HG03196 (cell line): ENCODE measurements at regions not wholly inside any gene's neighbourhood (a gene's known extent, or its start where the extent isn't known, plus 50 kb on each side); places are given as distances from the start of the nearest gene placed in this dataset.

ENCODE experiments used
- ATAC-seq: cut with Tn5 transposase; IDR thresholded peaks from one replicate; pipeline ENCODE4 v1.9.1; 2021; ENCODE audit not compliant: unreplicated experiment

DNA sequence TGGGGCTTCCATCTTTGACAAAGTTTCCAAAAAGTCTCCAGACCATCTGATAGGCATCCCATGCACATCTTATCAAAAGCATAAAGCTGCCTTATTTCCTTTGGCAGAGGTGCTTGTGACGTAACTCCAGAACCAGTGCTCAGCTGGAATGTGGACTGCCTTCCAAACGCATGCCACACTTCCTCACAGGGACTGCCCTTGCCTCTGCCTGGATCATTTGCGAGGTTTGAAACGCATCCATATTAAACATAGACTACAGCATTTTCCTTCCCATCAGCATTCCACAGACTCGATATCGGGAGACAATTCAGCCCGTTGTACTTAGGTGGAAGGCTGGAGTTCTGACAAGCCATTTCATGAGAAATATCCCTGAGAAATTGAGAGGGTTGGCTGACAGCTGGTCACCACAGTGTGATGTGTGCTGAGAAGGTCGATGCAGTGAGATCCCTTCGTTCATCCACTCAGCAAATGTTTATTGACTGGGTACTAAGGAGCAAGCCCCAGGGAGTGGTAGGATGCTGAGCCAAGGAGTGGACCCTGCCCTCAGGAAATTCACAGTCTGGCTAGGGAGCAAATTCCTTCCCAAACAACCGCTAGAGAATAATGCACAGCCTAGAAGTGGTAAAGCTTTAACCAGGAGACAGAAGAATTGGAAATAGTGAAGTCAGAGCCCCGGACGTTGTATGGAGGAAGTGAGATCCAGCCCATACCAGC is 376.0 kb downstream of the BCOR start:
- no peak for ATAC-seq

DNA sequence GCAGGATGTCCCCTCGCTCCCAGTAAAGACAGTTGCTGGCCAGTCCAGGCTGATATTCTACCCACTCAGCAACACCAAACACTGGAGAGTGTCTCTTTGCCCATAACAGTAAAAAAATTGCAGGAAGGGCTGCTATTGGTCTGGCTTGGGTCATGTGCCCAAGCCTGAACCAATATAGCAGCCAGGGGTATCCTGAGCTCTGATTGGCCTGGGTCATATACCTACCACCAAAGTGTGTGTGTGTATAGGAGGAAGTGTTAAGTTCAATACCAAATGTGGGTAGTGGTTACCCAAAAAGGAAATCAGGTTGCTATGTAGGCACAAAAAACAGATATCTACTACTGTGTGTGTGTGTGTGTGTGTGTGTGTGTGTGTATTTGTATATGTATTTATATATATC is 373.2 kb downstream of the BCOR start:
- ATAC-seq: no peak

DNA sequence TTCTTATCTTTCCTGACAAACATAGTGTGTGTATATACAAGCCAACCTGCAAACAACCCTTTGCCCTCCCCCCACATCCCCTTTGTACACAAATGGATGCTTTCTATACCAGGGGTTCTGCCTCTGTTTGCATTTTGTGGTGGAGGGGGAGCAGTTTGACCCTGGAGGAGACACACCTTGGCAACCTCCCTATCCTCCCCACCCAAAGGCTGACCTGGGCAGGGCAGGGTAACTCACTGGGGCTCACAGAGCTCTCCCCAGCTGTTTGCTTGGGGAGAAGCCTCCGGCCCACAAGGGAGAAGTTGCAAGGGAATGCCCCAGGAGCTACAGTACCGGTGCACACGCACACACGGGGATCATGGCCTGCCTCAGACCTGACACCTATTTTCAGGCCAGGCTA is 372.6 kb downstream of the BCOR start:
- ATAC-seq: no peak

DNA sequence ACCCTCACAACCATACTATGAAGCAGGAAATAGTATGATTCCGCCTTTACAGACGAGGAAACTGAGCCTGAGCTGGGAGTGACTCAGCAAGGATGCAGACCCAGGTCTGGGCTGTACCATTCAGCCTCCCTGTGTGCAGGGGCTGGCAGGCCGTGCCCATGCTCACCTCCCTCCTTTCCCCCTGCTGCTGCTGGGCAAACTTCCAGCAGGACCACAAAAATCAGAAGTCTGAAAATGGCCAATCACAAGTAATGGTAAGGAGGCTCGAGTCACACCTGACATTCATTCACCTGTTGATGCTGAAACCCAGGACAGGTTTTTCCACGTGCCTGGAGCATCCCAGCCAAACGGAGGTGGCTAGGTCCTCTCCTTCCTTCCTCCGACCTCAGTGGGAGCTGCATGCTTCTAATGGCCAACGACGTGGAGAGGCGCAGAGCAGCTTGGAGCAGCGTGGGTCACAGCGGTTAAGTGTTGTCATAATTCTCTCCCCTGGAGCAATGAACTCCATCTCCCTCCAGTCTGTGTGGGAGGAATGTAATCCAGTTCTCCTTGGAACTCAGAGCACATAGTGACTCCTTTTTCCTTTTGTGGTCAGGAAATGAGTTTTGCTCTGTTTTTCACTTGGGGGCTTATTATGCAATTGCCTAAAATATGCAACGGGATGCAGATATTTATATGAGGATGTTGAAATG is 371.7 kb downstream of the BCOR start:
- ATAC-seq: no peak

DNA sequence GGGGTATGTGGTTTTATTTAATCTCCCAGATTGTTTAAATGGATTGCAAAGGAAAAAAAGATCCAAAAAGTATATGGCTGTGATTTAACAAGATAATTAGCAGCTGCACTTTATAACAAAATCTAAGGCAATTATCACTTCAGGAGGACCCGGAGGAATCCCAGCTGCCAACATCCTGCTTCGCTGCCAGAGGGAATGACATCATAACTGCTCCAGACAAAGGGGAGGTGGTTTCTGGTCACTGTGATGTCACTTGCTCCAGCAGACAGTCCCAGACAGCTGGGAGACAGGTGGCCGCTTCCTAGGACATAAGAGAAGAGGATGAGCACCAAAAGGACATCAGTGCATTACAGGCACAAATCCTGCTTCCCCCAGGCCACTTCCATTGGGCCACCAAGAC is 371.0 kb downstream of the BCOR start:
- ATAC-seq: no peak

DNA sequence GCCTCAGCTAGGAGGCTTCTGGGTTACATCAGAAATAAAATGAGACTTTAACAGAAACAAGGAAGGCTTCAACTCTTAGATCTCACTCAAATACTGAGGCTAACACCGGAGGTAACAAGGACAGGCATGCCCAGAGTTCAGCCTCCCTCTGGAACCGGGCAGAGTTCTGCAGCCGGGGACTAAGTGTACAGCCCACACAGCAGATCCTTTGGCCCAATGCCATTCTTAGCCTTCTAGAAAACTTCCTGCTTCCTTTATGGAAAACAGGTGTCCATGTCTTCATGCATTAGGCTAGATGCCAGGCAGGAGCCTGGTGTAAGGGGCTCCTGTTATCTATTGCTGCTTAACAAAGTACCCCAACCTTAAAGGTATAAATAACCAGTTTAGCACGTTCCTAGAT is 369.7 kb downstream of the BCOR start:
- ATAC-seq: no peak

DNA sequence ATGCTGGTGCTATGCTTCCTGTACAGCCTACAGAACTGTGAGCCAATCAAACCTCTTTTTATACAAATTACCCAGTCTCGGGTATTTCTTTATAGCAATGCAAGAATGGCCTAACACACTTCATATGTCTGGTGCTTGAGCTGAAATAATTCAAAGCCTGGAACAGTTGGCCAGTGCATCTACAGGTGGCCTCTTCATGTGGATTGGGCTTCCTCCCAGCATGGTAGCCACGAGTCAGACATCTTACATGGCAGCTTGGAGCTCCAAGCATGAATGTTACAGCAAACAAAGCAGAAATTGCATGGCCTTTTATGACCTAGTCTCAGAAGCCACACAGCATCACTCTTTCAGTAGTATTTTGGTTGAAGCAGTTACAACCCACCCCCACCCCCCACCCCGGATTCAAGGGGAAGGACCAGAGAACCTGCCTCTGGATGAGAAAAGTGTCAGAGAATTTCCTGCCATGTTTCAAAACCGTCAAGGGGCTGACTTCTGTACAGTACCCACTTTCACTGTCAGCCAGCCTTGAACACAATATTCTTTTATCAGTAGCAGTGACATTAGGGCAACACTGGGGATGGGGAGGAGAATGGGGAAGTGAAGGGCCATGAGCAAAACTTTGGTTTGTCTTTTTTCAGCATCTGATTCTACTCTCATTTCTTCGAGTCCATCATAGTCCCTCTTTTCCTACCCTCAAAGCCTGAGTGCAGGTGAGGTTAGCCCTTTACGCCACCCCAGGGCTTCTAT is 368.7 kb downstream of the BCOR start:
- ATAC-seq: no peak

DNA sequence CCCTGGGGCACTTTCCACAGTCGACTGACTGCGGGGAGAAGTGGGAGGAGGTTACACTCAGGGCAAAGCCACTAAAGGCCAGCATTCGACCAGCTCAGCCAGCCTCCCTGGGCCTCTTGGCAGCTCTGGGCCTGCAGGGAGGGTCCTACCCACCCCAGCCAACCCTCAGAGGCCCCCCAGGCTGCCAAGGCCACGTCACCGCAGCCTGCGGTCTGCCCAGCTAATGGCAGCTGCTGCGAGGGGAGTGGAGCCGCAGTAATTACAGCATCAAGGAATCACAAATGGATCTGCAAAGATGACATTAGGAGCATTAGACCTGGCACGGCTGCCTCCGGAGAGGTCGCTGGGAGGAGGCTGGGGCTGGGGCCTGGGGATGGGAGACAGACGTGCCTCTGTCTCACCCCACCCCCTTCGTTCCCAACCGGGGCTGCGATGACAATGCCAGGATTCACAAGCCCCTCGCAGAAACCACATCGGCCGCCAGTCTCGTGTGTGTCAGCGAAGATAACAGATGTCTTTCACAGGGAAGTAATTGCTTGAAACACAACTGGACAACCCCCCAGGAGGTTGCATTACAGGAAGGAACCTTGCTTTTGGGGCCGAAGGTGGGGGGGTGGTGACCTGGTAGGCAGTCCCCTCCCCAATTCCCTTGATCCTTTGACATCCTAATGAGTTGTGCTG is 367.6 kb downstream of the BCOR start:
- no peak for ATAC-seq

DNA sequence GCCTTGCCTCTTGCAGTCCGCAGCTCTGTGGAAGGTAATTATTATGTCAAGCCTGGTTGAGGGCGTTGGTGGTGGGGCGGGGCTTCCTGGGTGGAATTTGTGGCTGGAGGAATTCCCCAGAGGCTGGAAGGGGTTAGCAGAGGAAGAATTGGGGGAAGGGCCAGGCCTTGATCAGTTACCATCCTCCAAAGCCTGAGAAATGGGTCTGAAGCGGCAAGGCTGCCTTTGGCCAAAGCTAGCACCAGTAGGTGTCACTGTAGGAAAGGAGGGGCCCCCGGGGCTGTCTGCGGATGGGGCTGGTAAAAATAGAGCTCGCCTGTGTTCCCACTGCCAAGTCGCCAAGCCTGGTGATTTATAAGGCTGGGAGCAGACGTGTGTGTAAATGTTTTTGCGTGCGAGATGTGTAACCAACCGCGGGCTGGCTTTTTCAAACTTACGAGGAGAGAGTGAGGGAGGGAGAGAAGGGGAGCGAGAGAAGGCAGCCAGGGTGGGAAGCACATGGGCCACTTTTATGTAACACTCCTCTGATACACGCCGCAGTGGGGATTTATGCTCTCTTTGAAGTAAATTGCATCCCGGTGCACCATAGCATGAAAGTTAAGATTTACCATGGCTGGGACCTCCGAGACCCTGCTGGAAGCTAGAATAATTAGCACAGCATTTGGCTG is 367.0 kb downstream of the BCOR start:
- ATAC-seq: no peak

DNA sequence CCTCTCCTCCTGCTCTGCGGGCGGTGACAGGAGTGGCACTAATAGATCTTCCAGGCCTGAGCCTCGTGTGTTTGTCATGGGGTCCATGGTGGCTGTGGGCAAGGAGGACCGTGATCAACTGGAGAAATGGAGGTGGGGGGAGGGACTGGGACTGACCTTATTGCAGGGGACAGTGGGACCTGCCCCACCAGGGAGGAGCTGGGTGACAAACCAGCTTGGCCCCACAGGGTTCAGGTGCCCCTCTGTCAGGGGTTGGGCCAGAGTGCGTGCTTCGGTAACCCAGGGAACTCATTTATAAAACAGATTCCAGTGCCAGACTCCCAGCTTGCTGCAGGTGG is 366.5 kb downstream of the BCOR start:
- no peak for ATAC-seq

DNA sequence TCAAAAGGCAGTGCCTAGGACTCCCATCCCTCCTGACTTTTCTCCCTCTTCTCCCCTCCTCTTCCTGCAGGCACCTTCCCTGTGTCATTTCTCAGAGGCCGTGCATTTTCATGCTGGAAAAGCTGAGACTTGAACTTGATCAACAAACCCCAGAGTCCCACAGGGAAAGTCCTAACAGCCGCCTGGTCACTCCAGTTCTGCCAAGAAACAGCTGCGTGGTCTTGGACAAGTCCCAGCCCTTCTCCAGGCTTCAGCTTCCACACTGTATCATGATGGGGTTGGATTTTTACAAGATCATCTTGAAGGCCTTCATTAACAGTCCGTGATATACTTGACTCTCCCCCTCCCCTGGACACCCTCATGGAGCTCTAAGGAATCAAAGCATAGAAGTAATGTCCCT is 366.0 kb downstream of the BCOR start:
- no peak for ATAC-seq

DNA sequence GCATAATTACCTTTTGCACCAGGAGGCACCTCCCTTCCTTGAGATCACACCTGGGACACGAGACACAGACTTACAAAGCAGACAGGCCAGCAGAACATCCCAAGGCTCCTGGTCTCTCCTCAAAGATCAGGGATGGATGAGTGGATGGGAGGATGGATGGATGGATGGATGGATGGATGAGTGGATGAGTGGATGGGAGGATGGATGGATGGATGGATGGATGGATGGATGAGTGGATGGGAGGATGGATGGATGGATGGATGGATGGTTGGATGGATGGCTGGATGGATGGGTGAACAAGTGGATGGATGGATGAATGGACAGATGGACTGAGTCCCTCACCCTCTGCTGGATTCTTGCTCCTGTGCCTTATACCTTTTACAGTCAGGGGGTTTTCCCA is 364.0 kb downstream of the BCOR start:
- no peak for ATAC-seq

DNA sequence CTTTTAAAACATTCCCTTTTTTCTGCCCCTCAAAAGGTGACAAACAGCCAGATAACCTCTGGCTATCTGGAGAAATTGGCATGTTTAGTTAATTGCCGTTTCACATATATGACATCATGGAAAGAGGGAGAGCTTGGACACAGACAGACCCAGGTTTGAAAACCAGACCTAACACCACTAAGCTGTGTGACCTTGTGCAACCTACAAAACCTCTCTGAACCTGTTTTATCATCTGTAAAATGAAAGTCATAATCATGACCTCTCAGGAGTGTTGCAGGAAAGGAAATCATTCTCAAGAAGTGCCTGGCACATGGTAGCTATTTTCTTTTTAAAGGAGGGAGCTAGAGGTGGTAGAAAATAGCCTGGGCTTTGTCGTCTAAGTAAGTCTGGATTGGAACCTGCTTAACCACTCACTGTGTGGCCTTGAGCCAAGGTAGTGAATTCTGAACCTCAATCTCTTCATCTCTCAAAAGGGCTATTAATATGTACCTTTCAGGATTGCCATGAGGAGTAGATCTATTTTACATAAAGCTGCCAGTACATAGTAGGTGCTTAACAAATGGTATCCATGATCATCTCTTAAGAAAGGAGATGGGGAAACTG is 363.5 kb downstream of the BCOR start:
- ATAC-seq: no peak

DNA sequence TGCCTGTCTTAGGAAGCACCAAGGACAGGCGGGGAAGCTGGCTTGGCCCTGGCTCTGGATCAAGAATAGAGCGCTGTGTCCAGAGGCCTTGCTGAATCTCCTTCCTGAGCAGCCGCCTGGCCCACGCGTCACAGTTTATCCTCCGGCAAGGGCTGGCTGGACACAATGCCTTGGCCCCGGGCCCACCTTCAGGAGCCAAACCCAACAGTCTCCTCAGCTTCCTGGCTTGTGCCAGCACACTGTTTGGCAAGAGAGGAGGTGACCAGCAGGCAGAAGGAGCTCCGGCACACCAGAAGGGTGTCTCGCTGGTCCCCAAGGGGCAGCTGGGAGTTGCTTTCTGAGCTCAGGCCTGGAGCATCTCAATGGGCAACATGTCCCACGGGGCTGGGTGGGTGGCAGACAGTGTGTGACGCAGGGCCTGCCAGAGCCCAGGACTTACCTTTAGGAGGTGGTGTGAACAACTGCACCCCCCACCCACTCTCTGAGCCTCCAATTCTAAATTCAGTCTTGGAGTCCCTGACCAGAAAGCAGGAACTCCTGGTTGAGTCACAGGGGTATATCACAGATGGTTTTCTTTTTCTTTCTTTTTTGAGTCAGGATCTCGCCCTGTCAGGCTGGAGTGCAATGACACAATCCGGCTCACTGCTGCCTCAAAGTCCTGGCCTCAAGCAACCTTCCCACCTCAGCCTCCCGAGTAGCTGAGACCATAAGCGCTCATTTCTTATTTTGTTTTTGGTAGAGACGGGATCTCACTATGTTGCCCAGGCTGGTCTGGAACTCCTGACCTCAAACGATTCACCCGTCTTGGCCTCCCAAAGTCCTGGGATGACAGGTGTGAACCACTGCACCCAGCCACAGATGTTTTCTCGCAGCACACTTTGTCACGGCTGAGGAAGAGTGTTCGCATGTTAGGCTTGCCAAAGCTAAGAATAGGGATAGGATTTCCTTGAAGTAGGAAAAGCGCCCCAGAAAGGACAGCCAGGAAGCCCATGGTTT is 361.2 kb downstream of the BCOR start:
- no peak for ATAC-seq

DNA sequence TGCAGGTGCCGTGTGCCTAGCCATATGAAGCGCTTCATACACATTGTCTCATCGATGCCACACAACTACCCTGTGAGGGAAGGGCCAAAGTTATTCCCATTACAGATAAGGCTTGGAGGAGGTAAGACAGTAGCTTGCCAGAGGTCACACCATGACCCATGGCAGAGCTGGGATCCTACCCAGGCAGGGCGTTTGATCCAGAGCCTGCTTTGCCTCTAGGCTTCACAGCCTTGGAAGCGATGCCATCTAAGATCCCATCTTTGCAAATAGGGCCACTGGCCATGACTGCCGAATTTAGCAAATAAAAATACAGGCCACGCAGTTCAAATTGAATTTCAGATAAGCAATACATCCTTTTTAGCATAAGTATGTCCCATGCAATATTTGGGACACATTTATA is 358.2 kb downstream of the BCOR start:
- no peak for ATAC-seq

DNA sequence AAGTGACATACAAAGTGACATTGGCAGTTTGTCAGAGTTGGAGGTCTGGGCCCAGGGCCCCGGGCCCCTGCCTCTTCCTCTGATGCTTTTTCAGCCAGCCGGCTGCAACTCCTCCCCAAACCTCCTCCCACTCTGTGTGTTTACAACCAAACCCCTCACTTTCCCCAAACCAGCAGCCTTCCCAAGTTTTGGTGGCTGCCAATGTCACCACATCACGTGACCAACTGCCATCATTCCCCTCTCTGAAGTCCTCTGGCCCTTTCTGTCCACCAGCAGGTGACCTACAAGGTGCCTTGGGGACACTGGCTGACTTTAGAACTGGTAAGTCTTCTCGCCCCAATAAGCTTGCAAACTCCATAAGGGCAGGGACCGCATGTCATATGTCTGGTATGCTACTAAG is 357.7 kb downstream of the BCOR start:
- ATAC-seq: no peak

DNA sequence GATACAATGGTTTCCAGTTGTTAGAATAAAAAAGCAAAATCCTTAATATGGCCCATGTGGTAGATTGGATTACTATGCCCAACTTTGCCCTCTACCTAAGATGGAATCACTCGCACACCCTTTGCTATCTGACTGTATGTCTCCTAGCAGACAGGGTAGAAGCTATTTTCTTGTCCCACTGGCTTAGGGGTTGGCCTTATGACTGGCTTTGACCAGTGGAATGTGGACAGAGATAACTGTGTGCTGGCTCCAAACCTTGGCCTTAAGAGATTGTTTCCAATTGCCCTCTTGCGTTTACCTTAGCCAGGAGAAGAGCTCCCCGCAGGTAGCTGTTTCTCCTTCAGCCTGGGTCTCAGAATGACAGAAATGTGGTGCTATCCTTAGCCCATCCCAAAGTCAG is 355.9 kb downstream of the BCOR start:
- ATAC-seq: no peak

DNA sequence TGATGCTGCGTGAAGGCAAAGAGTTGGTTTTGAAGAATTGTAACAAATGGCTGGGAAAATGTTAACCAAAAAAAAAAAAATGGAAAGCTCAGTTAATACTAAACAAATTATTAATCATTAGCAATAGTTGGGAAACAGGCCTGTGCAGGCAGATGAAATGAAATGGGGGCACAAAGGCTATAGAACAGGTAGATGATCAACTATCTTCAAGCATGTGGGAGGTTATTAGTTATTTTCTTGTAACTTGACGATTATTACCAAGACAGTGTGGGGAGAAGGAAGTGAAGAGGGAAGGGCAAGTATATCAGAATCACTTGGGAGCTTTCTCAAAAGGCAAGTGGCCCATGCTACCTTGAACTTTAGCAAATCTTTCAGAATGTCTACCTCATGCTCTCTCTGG is 351.9 kb downstream of the BCOR start:
- ATAC-seq: no peak

DNA sequence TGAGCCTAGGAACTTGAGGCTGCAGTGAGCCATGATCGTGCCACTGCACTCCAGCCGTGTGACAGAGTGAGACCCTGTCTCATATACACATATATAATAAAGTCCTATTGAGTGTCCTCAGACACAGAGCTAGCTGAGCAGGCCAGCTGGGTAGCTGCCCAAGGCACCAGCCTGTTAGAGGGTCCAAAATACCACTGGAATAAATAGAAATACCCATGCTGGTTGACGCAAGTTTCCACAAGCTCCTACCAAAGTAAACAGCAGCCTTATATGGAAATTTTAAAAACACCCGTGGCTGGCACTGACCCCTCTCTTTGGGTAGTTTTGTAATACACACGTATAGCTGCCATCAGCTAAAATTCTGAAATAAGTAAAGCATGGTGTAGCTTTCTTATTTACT is 348.6 kb downstream of the BCOR start:
- no peak for ATAC-seq

DNA sequence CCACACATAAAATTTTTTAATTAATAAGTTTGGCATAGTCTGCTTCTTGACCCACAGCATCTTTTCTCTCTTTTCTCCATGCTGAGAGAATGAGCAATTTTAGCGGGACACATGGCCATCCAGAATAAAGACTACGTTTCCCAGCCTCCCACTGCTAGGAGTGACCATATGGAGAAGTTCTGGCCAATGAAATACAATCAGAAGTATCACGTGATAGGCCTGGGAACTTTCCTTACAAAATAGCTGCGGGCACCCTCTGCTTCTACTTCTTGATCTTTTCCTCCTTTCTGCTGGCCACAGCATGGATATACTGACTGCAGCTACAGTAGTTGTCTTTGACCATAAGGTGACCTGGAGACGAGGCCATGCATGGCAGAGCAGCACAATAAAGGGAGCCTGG is 348.0 kb downstream of the BCOR start:
- ATAC-seq: no peak
